DMS114 treated with DMSO at 0.1 percent for 48 hours (cell line): ENCODE measurements at regions not wholly inside any gene's neighbourhood (a gene's known extent, or its start where the extent isn't known, plus 50 kb on each side); places are given as distances from the start of the nearest gene placed in this dataset.

ENCODE experiments used
- DNase-seq: peaks from one replicate; lab custom pipeline; 2025; ENCODE audit not compliant: unreplicated experiment; lab: John Stamatoyannopoulos, UW

GRCh38 chr3:5270666-5271371, 83.3 kb downstream of the EDEM1 start:
- DNase-seq, result no peak

GRCh38 chr3:5271372-5271683, 83.8 kb downstream of the EDEM1 start:
- DNase-seq, result no peak

- DNase-seq, result no peak
Observed at GRCh38 chr3:5272387-5272786, 84.9 kb downstream of the EDEM1 start.

- DNase-seq, result no peak
Observed at GRCh38 chr3:5274091-5274490, 86.6 kb downstream of the EDEM1 start.

GRCh38 chr3:5275529-5275928, 88.0 kb downstream of the EDEM1 start:
- DNase-seq, result no peak

GRCh38 chr3:5276934-5277333, 89.4 kb downstream of the EDEM1 start:
- no peak for DNase-seq

GRCh38 chr3:5277612-5278236, 90.2 kb downstream of the EDEM1 start:
- DNase-seq, result no peak

- DNase-seq, result no peak
Observed at GRCh38 chr3:5278666-5279065, 91.2 kb downstream of the EDEM1 start.

- no peak for DNase-seq
Observed at GRCh38 chr3:5282703-5283102, 95.2 kb downstream of the EDEM1 start.

- DNase-seq, result no peak
Observed at GRCh38 chr3:5285439-5285838, 97.9 kb downstream of the EDEM1 start.

GRCh38 chr3:5290915-5291314, 103.4 kb downstream of the EDEM1 start:
- no peak for DNase-seq

- no peak for DNase-seq
Observed at GRCh38 chr3:5292512-5292911, 105.0 kb downstream of the EDEM1 start.

GRCh38 chr3:5293207-5293606, 105.7 kb downstream of the EDEM1 start:
- DNase-seq, result no peak

GRCh38 chr3:5294356-5294755, 106.8 kb downstream of the EDEM1 start:
- no peak for DNase-seq

- DNase-seq, result no peak
Observed at GRCh38 chr3:5295191-5295690, 107.7 kb downstream of the EDEM1 start.

GRCh38 chr3:5296362-5296761, 108.9 kb downstream of the EDEM1 start:
- no peak for DNase-seq

- no peak for DNase-seq
Observed at GRCh38 chr3:5297895-5298294, 110.4 kb downstream of the EDEM1 start.

GRCh38 chr3:5298453-5298852, 110.9 kb downstream of the EDEM1 start:
- no peak for DNase-seq

- DNase-seq, result no peak
Observed at GRCh38 chr3:5299161-5299560, 111.7 kb downstream of the EDEM1 start.

- DNase-seq, result no peak
Observed at GRCh38 chr3:5300638-5301037, 113.1 kb downstream of the EDEM1 start.

GRCh38 chr3:5301651-5302297, 114.3 kb downstream of the EDEM1 start:
- DNase-seq, result no peak

GRCh38 chr3:5302661-5303060, 115.2 kb downstream of the EDEM1 start:
- no peak for DNase-seq
